ENCODE measurements at regions not wholly inside any gene's neighbourhood (a gene's known extent, or its start where the extent isn't known, plus 50 kb on each side); places are given as distances from the start of the nearest gene placed in this dataset.

DNA sequence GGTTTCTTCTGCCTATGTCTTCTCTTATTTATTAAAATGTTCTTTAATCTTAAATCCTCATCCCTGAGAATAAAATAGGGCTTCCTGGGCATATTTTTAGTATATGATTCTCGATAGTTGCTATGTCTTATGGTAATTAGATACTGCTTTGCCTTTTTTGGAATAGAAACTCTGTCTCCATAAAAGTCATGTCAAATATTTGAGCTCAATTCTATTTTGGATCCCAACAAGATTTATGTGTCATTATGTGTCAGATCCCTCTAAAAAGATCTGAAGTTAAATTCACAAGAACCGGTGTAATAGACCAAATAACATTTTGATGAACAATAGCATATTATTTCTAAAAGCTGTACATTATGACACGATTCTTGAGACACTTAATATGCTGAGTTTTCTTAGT, 312.5 kb upstream of the PDE3A start:
- H4K20me1 ChIP-seq (ENCODE audit: insufficient read depth, low read length) = no peaks in the 10 kb centered on the region
- H3K27me3 ChIP-seq (ENCODE audit: control insufficient read depth in 2 of 2, insufficient read depth in 2 of 2, low read length in 2 of 2) = no peaks in the 10 kb centered on the region
- no peak overlapping the region for H2AFZ ChIP-seq (ENCODE audit: insufficient read depth, low read depth, low read length, poor library complexity, severe bottlenecking)
- H3K4me1 ChIP-seq (ENCODE audit: control insufficient read depth in 1 of 2, insufficient read depth in 2 of 2, low read length in 2 of 2) = no peaks in the 10 kb centered on the region
- no peaks in the 10 kb centered on the region for H3K36me3 Mint-ChIP-seq
- no peaks in the 10 kb centered on the region for H3K27me3 Mint-ChIP-seq (ENCODE audit: low read depth in 3 of 3)
- no peak overlapping the region for H3K4me2 ChIP-seq (replicated peaks; ENCODE audit: extremely low read depth, low read length, poor library complexity, severe bottlenecking)
- H3K4me1 Mint-ChIP-seq = no peaks in the 10 kb centered on the region
- no peak overlapping the region for H3K9ac ChIP-seq (ENCODE audit: insufficient read depth, low read length, poor library complexity, severe bottlenecking)
- peaks cover 0 to 16% (median 4%) of the 10 kb centered on the region in 7 donors for H3K9me3 Mint-ChIP-seq
- WGBS (ENCODE audit: insufficient coverage) = no CpG with 5 or more reads among the region's 3 CpGs
- TF ChIP-seq CTCF (IDR thresholded peaks at IDR 0.05) = no peak
- no peaks in the 10 kb centered on the region for H3K9me3 ChIP-seq (replicated peaks in 1 of 2; ENCODE audit: control insufficient read depth in 1 of 2, insufficient read depth in 1 of 2, low read length in 2 of 2)
- H3K4me3 Mint-ChIP-seq = no peak overlapping the region
- no peak overlapping the region for H3K27ac ChIP-seq (ENCODE audit: low read depth in 1 of 2, low read length in 2 of 2)
- H3K79me2 ChIP-seq (ENCODE audit: insufficient read depth, low read length) = no peaks in the 10 kb centered on the region
- no peak for DNase-seq
- no peaks in the 10 kb centered on the region for H3K36me3 ChIP-seq (replicated peaks in 1 of 2; ENCODE audit: control insufficient read depth in 1 of 2, insufficient read depth in 2 of 2, low read length in 2 of 2)
- H3K4me3 ChIP-seq (replicated peaks in 1 of 3; ENCODE audit: low read depth in 2 of 3, low read length in 3 of 3) = no peak overlapping the region
- intact Hi-C loops (cut with micrococcal nuclease) = no loop called here
- H3K27ac Mint-ChIP-seq = no peak overlapping the region

DNA sequence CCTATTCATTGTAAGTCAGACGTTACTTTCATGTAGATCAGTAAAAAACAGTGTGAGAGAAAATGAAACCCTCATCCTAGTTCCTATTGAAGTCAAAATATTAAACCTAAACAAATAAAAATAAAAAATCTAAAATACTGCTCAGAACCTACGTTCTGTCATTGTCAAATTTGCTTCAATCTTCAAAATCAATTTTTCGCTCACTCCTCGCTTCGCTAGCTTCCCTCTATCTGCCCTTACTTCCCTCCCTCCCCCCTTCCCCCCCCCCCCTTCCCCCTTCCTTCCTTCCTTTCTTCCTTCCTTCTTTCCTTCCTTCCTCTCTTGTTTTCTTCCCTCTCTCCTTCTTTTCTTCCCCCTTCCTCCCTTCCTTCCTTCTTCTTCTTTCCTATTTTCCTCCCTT, 310.9 kb upstream of the PDE3A start:
- H3K27ac ChIP-seq (ENCODE audit: low read depth in 1 of 2, low read length in 2 of 2) = no peak overlapping the region
- H3K4me1 ChIP-seq (ENCODE audit: control insufficient read depth in 1 of 2, insufficient read depth in 2 of 2, low read length in 2 of 2) = no peaks in the 10 kb centered on the region
- H3K79me2 ChIP-seq (ENCODE audit: insufficient read depth, low read length) = no peaks in the 10 kb centered on the region
- no peak overlapping the region for H3K9ac ChIP-seq (ENCODE audit: insufficient read depth, low read length, poor library complexity, severe bottlenecking)
- no peaks in the 10 kb centered on the region for H3K27me3 Mint-ChIP-seq (ENCODE audit: low read depth in 3 of 3)
- no peaks in the 10 kb centered on the region for H3K27me3 ChIP-seq (ENCODE audit: control insufficient read depth in 2 of 2, insufficient read depth in 2 of 2, low read length in 2 of 2)
- H3K9me3 ChIP-seq (replicated peaks in 1 of 2; ENCODE audit: control insufficient read depth in 1 of 2, insufficient read depth in 1 of 2, low read length in 2 of 2) = no peaks in the 10 kb centered on the region
- no peak overlapping the region for H3K4me3 ChIP-seq (replicated peaks in 1 of 3; ENCODE audit: low read depth in 2 of 3, low read length in 3 of 3)
- DNase-seq = no peak
- no peak overlapping the region for H3K4me3 Mint-ChIP-seq
- H4K20me1 ChIP-seq (ENCODE audit: insufficient read depth, low read length) = no peaks in the 10 kb centered on the region
- no peaks in the 10 kb centered on the region for H3K36me3 ChIP-seq (replicated peaks in 1 of 2; ENCODE audit: control insufficient read depth in 1 of 2, insufficient read depth in 2 of 2, low read length in 2 of 2)
- intact Hi-C loops (cut with micrococcal nuclease) = no loop called here
- peaks cover 4 to 23% (median 6%) of the 10 kb centered on the region in 7 donors for H3K9me3 Mint-ChIP-seq
- no peak overlapping the region for H2AFZ ChIP-seq (ENCODE audit: insufficient read depth, low read depth, low read length, poor library complexity, severe bottlenecking)
- H3K4me1 Mint-ChIP-seq = no peaks in the 10 kb centered on the region
- no peak overlapping the region for H3K4me2 ChIP-seq (replicated peaks; ENCODE audit: extremely low read depth, low read length, poor library complexity, severe bottlenecking)
- TF ChIP-seq CTCF (IDR thresholded peaks at IDR 0.05) = no peak
- H3K27ac Mint-ChIP-seq = no peak overlapping the region
- H3K36me3 Mint-ChIP-seq = no peaks in the 10 kb centered on the region
- WGBS (ENCODE audit: insufficient coverage) = no CpG with 5 or more reads among the region's 5 CpGs
